ENCODE measurements at regions not wholly inside any gene's neighbourhood (a gene's known extent, or its start where the extent isn't known, plus 50 kb on each side); places are given as distances from the start of the nearest gene placed in this dataset.

- TF ChIP-seq HDAC6 (IDR thresholded peaks at IDR 0.05; ENCODE audit: low read depth, low read length) (no peak), GTF2F1 (IDR thresholded peaks at IDR 0.05; ENCODE audit: borderline replicate concordance, low read depth, low read length) (no peak), GABPA (IDR thresholded peaks at IDR 0.05; ENCODE audit: borderline replicate concordance, insufficient read depth, low read length) (no peak), TAF1 (IDR thresholded peaks at IDR 0.05; ENCODE audit: low read depth, low read length) (no peak), CHD2 (IDR thresholded peaks at IDR 0.05; ENCODE audit: low read length) (no peak), EGR1 (IDR thresholded peaks at IDR 0.05; ENCODE audit: borderline replicate concordance, low read depth, low read length) (no peak), SIX5 (IDR thresholded peaks at IDR 0.05; ENCODE audit: low read depth, low read length) (no peak), MAX (IDR thresholded peaks at IDR 0.05) (no peak), ASH2L (IDR thresholded peaks at IDR 0.05; ENCODE audit: low read length) (no peak), ZNF274 (IDR thresholded peaks at IDR 0.05; ENCODE audit: borderline replicate concordance, extremely low read depth, low read length) (no peak), NANOG (IDR thresholded peaks at IDR 0.05; ENCODE audit: insufficient read depth, low read depth, low read length, poor library complexity, severe bottlenecking) (no peak), POLR2A (IDR thresholded peaks at IDR 0.05; ENCODE audit: control extremely low read depth in 1 of 2, low read depth in 2 of 2, low read length in 2 of 2) (no peak), BCL11A (IDR thresholded peaks at IDR 0.05; ENCODE audit: low read depth in 2 of 2, low read length in 2 of 2) (no peak), SP2 (IDR thresholded peaks at IDR 0.05; ENCODE audit: low read length) (no peak)
Measured at GRCh38 chr5:89067362-89067761, 184.4 kb upstream of the MEF2C start (continued).
